H1 (cell line): ENCODE measurements at regions not wholly inside any gene's neighbourhood (a gene's known extent, or its start where the extent isn't known, plus 50 kb on each side); places are given as distances from the start of the nearest gene placed in this dataset.

Experiments
- EP300 ChIP-seq, 2 experiments: IDR thresholded peaks; 1 replicate in 1 of 2; 2 replicates in 1 of 2; pipeline ENCODE4 v1.6.1; 2011 to 2012; ENCODE audit warnings: low read depth in 2 of 2, low read length in 2 of 2, mild to moderate bottlenecking in 2 of 2, borderline replicate concordance in 1 of 2, inconsistent platforms in 1 of 2, moderate library complexity in 1 of 2

DNA sequence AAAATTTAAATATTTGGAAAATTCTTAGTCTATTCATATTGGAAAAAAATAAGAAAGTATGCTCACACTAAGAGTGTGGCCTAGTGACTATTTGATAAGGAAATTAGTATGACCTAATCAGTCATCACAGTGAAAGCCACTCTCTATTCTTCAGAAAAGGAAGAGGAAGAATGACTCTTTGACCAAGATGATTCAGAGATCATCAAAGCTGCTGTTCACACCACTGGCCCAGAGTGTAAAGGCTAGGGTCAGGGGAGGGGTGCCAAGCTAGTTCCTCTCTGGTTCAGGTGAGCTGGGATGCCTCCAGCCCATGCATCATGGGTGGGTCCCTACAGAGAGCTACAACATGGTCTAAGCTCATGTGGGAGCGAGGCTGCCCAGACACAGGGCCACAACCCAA, 396.9 kb upstream of the NDST3 start (continued):
- no peak for TF ChIP-seq EP300 (IDR thresholded peaks at IDR 0.05; ENCODE audit: borderline replicate concordance in 1 of 2, low read depth in 2 of 2, low read length in 2 of 2)
